ENCODE measurements at regions not wholly inside any gene's neighbourhood (a gene's known extent, or its start where the extent isn't known, plus 50 kb on each side); places are given as distances from the start of the nearest gene placed in this dataset.

DNA sequence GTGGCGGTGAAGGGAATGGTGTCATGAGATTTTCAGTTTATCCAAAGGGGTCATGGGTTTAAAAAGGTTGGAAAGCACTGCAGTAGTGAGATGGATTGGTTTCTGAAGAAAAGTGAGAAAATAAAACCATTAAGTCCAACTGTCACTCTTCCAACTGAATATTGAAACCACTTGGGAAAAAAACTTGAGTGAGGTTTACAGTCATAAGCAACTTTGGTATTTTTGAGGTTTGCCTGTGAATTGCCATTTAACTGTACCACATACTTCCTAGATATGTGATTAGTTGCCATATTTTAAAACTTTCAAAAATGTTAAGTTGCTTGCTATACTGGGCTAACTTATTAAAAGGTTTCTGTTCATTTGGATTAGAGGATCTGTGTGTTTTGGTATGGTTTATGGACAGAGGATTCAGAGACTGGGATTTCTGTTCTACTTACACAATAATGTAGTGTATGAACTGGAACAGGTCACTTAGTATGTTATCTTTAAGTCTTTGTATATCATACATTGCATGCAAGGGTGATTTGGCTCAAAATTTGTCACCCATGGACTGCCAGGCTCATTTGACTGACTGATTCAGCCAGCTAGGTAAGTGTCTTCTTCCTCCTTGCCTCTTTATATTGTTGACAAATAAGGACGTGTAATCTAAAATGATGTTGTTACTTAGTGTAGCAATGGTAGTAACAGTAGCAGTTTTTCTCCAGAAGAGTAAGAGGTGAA is 201.4 kb upstream of the EOMES start (continued):
- TF ChIP-seq, protein P1, sequence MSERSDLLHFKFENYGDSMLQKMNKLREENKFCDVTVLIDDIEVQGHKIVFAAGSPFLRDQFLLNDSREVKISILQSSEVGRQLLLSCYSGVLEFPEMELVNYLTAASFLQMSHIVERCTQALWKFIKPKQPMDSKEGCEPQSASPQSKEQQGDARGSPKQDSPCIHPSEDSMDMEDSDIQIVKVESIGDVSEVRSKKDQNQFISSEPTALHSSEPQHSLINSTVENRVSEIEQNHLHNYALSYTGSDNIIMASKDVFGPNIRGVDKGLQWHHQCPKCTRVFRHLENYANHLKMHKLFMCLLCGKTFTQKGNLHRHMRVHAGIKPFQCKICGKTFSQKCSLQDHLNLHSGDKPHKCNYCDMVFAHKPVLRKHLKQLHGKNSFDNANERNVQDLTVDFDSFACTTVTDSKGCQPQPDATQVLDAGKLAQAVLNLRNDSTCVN (CRISPR knock-in tag; IDR thresholded peaks at IDR 0.05; ENCODE audit: borderline replicate concordance), result no peak
- TF ChIP-seq FOSL1 (CRISPR knock-in tag; IDR thresholded peaks at IDR 0.05; ENCODE audit: borderline replicate concordance), result no peak
- TF ChIP-seq ZNF292 (CRISPR knock-in tag; IDR thresholded peaks at IDR 0.05; ENCODE audit: borderline replicate concordance, low read depth), result no peak
- TF ChIP-seq, protein P2, sequence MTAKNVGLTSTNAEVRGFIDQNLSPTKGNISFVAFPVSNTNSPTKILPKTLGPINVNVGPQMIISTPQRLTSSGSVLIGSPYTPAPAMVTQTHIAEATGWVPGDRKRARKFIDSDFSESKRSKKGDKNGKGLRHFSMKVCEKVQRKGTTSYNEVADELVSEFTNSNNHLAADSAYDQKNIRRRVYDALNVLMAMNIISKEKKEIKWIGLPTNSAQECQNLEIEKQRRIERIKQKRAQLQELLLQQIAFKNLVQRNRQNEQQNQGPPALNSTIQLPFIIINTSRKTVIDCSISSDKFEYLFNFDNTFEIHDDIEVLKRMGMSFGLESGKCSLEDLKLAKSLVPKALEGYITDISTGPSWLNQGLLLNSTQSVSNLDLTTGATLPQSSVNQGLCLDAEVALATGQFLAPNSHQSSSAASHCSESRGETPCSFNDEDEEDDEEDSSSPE (CRISPR knock-in tag; IDR thresholded peaks at IDR 0.05), result no peak
- no peak for TF ChIP-seq ZNF781 (CRISPR knock-in tag; IDR thresholded peaks at IDR 0.05; ENCODE audit: borderline replicate concordance, not compliant biosample characterization)

DNA sequence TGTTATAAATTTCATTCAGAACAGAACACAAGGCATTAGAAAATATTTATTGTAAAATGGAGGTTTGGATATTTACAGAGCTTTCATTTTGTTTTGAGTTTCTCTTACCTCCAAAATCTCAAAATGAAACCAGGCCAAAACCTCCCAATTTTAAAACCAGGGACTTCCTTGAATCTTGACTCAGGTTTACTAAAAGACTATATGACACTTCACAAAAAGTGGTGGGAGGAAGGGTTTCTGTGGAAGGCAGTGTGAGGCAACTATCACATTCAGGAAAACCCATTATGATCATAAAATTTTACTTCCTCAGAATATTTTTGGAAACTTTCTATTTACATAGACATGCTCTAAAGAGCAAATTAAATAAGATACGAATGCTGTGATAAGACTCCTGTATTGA is 205.8 kb upstream of the EOMES start:
- WGBS (ENCODE audit: low lambda C conversion rate), result 0% methylated on average over 1 of the region's 1 CpG
- H4K20me1 ChIP-seq (ENCODE audit: insufficient read depth, low read length), result no peaks in the 10 kb centered on the region
- FAIRE-seq (no peak), ATAC-seq (no peak), DNase-seq (ENCODE audit: low spot score) (no peak)
- no peak overlapping the region for H3K4me3 ChIP-seq (replicated peaks in 1 of 3; ENCODE audit: insufficient read depth in 1 of 3, low read depth in 2 of 3, low read length in 3 of 3)
- no peak overlapping the region for H2AFZ ChIP-seq (ENCODE audit: low read length)
- H3K4me1 ChIP-seq (ENCODE audit: insufficient read depth, low read length), result no peaks in the 10 kb centered on the region
- no peak overlapping the region for H3K27ac ChIP-seq (ENCODE audit: extremely low read length, insufficient read depth, low read length)
- no TSS peak for BruUV-seq (replicated peaks)
- no peaks in the 10 kb centered on the region for H3K9me3 ChIP-seq (ENCODE audit: low read length)
- intact Hi-C loops (cut with micrococcal nuclease; ENCODE audit: unreplicated experiment) (no loop called here), in situ Hi-C loops (cut with HindIII; ENCODE audit: extremely low pct_ligation_motif_present, low pct_unique_long_range_greater_than_20kb) (no loop called here)
- no peaks in the 10 kb centered on the region for H3K36me3 ChIP-seq (replicated peaks in 1 of 2; ENCODE audit: control insufficient read depth in 1 of 2, insufficient read depth in 2 of 2, low read length in 2 of 2)
- H3K27me3 ChIP-seq (ENCODE audit: control insufficient read depth in 1 of 2, insufficient read depth in 2 of 2, low read length in 2 of 2), result no peaks in the 10 kb centered on the region; a peak in 1 of 5 replicates
- CTCF ChIA-PET (ENCODE audit: low intra/inter-chr PET ratio, low total read pairs), result no interaction called here
- no peak overlapping the region for H3K4me2 ChIP-seq (ENCODE audit: low read depth, low read length)
- no peak overlapping the region for H3K9ac ChIP-seq (ENCODE audit: insufficient read depth, low read depth, low read length)
- POLR2A ChIA-PET, result no interaction called here
- H3K79me2 ChIP-seq (ENCODE audit: insufficient read depth, low read length), result no peaks in the 10 kb centered on the region
- TF ChIP-seq KLF9 (CRISPR knock-in tag; IDR thresholded peaks at IDR 0.05; ENCODE audit: low read depth), result no peak
- TF ChIP-seq, protein P3, sequence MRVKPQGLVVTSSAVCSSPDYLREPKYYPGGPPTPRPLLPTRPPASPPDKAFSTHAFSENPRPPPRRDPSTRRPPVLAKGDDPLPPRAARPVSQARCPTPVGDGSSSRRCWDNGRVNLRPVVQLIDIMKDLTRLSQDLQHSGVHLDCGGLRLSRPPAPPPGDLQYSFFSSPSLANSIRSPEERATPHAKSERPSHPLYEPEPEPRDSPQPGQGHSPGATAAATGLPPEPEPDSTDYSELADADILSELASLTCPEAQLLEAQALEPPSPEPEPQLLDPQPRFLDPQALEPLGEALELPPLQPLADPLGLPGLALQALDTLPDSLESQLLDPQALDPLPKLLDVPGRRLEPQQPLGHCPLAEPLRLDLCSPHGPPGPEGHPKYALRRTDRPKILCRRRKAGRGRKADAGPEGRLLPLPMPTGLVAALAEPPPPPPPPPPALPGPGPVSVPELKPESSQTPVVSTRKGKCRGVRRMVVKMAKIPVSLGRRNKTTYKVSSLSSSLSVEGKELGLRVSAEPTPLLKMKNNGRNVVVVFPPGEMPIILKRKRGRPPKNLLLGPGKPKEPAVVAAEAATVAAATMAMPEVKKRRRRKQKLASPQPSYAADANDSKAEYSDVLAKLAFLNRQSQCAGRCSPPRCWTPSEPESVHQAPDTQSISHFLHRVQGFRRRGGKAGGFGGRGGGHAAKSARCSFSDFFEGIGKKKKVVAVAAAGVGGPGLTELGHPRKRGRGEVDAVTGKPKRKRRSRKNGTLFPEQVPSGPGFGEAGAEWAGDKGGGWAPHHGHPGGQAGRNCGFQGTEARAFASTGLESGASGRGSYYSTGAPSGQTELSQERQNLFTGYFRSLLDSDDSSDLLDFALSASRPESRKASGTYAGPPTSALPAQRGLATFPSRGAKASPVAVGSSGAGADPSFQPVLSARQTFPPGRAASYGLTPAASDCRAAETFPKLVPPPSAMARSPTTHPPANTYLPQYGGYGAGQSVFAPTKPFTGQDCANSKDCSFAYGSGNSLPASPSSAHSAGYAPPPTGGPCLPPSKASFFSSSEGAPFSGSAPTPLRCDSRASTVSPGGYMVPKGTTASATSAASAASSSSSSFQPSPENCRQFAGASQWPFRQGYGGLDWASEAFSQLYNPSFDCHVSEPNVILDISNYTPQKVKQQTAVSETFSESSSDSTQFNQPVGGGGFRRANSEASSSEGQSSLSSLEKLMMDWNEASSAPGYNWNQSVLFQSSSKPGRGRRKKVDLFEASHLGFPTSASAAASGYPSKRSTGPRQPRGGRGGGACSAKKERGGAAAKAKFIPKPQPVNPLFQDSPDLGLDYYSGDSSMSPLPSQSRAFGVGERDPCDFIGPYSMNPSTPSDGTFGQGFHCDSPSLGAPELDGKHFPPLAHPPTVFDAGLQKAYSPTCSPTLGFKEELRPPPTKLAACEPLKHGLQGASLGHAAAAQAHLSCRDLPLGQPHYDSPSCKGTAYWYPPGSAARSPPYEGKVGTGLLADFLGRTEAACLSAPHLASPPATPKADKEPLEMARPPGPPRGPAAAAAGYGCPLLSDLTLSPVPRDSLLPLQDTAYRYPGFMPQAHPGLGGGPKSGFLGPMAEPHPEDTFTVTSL (CRISPR knock-in tag; IDR thresholded peaks at IDR 0.05; ENCODE audit: borderline replicate concordance), result no peak

Measured in HepG2 (cell line).